AG04449 (cell line): ENCODE measurements at regions not wholly inside any gene's neighbourhood (a gene's known extent, or its start where the extent isn't known, plus 50 kb on each side); places are given as distances from the start of the nearest gene placed in this dataset.
"Not testable (repeated sequence)": the region's sequence is repeated elsewhere in the genome, so short reads cannot be mapped to it uniquely, and the experiment has no call there.

ENCODE experiments used
- CTCF ChIA-PET: fragments of 350-600 bp; formaldehyde crosslinking; extraction: SDS; loops from one replicate; lab custom pipeline; 2021; ENCODE audit warnings: antibody characterized with exemption; lab: Yijun Ruan, JAX
- POLR2A ChIA-PET: fragments of 400-600, 350-600 bp; formaldehyde crosslinking; extraction: SDS; loops from one replicate; lab custom pipeline; 2020; ENCODE audit warnings: antibody characterized with exemption, inconsistent platforms; lab: Yijun Ruan, JAX
- DNase-seq: peaks from one replicate; pipeline ENCODE4 v3.0.0-alpha.2; 2010; ENCODE audit warnings: low read depth, low spot score
- H3K4me3 ChIP-seq: 2 replicates; pipeline ENCODE4 v1.5.1; 2011; ENCODE audit warnings: low read depth, mild to moderate bottlenecking, control low read depth, low read length
- TF ChIP-seq, protein P1 (sequence below): IDR thresholded peaks from one replicate; pipeline ENCODE4 v1.5.1; 2011; ENCODE audit warnings: mild to moderate bottlenecking, moderate library complexity, low read length, control low read depth, inconsistent platforms; ENCODE audit not compliant: insufficient read depth; ENCODE audit errors: missing control alignments

DNA sequence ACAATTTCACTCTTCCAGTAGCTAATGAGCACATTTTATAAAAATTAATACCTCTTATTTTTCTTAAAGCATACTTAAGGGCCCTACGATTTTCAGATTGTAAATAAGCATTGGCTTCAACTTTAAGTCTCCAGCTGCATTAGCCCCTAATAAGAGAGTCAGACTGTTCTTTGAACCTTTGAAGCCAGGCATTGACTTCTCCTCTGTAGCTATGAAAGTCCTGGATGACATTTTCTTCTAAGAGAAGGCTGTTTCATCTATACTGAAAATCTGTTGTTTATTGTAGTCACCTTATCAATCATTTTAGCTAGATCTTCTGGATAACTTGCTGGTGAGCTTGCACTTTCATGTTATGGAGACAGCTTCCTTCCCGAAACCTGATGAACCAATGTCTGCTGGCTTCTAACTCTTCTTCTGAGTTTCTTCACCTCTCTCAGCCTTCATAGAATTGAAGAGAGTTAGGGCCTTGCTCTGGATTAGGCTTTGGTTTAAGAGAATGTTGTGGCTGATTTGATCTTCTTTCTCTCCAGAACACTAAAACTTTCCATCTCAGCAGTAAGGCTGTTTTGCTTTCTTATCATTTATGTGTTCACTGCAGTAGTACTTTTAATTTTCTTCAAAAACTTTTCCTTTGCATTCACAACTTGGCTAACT, 377.1 kb upstream of the RGS6 start:
- no peak overlapping the region for H3K4me3 ChIP-seq
- DNase-seq = no peak
- TF ChIP-seq, protein P1, sequence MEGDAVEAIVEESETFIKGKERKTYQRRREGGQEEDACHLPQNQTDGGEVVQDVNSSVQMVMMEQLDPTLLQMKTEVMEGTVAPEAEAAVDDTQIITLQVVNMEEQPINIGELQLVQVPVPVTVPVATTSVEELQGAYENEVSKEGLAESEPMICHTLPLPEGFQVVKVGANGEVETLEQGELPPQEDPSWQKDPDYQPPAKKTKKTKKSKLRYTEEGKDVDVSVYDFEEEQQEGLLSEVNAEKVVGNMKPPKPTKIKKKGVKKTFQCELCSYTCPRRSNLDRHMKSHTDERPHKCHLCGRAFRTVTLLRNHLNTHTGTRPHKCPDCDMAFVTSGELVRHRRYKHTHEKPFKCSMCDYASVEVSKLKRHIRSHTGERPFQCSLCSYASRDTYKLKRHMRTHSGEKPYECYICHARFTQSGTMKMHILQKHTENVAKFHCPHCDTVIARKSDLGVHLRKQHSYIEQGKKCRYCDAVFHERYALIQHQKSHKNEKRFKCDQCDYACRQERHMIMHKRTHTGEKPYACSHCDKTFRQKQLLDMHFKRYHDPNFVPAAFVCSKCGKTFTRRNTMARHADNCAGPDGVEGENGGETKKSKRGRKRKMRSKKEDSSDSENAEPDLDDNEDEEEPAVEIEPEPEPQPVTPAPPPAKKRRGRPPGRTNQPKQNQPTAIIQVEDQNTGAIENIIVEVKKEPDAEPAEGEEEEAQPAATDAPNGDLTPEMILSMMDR = no peak
- ChIA-PET CTCF (interaction anchor here (1.2 to 1.7 kb wide), 2 partner anchors 14 to 15 kb away, joined by 3 read pairs; no protein-coding TSS in a partner anchor), POLR2A (no interaction called here)

DNA sequence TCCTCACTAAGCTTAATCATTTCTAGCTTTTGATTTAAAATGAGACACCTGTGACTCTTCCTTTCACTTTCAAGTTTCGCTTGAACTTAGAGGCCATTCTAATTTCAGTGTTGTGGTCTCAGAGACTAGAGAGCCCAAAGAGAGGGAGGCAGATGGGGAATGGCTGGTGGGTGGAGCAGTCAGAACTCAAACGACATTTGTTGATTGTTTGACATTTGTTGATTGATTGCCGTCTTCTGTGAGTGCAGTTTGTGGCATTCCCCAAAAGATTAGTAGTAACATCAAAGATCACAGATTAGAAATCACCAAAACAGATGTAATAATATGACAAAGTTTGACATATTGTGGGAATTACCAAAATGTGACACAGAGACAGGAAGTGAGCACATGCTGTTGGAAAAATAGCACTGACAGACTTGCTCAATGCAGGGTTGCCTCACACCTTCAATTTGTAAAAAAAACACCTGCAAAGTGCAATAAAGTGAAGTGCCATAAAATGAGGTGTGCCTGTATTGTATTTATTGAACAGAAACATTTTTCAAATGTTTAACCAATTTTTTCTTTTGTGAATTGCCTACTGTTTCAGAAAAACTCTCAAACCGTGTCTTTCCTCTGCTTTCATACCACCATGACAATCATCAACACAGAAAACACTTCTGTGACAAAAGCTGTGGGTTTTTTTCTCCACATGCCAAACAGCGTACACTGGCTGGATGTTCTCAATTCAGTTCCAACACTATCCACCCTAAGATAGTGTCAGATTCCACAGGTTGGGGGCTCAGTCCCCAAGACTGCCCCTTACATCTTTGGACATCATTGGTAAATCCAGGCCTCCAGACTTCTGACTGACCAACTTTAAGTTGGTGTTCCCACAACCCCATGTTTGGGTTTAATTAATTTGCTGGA, 376.3 kb upstream of the RGS6 start:
- TF ChIP-seq, protein P1 = no peak
- ChIA-PET POLR2A (no interaction called here), CTCF (interaction anchor here (1.7 kb wide), 1 partner anchor 14 kb away, joined by 3 read pairs; no protein-coding TSS in a partner anchor)
- H3K4me3 ChIP-seq = no peak overlapping the region
- DNase-seq = no peak

DNA sequence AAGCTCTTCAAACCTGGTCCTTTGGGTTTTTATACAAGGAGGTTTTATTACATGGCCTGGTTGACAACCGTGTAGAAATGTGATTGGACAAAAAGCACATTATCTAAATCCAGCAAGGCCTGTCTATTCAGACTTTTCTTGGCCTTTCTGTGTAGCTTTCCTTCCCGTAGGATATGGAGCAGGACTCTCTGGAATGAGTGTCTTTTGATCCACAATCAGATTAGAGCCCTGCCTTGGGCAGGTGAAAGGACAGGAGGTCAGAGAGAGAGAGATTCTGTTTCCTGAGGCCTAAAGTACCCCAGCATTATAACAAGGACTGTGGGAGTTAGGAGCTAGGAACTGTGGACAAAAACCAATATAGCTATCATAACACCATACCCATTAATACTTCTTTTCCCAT, 375.5 kb upstream of the RGS6 start:
- POLR2A ChIA-PET = no interaction called here
- H3K4me3 ChIP-seq = no peak overlapping the region
- TF ChIP-seq, protein P1 = no peak
- DNase-seq = no peak
- CTCF ChIA-PET = no interaction called here

DNA sequence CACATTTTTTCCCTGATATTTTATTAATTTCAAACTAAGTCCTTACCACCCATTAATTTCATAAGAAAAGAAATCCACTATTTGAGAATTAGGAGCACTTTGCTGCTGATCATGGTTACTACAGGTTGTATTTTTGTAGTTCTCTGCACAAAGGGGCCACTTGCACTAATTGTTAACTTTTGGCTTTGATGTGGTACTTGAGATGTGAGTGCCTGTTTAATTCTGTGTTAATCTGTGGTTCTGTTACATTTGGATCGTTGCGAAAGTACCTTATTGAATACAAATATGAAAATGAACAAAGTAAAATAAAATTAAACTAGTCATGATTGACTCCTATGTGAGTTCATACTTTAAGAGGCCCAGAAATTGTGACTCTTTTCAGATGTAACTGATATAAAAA, 374.9 kb upstream of the RGS6 start:
- TF ChIP-seq, protein P1 = no peak
- DNase-seq = no peak
- ChIA-PET CTCF (no interaction called here), POLR2A (no interaction called here)
- H3K4me3 ChIP-seq = no peak overlapping the region

DNA sequence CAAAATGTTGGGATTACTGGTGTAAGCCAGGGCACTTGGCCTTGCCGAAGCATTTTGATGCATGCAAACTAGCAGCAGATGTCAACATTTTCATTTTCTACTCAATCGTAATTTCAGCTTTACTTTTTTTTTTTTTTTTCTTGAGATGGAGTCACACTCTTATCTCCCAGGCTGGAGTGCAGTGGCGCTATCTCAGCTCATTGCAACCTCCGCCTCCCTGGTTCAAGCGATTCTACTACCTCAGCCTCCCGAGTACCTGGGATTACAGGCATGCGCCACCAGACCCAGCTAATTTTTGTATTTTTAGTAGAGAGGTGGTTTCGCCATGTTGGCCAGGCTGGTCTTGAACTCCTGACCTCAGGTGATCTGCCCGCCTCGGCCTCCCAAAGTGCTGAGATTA, 373.3 kb upstream of the RGS6 start:
- DNase-seq, H3K4me3 ChIP-seq, POLR2A ChIA-PET: not testable (repeated sequence)
- CTCF ChIA-PET = interaction anchor here (1.3 kb wide), 1 partner anchor 18 kb away, joined by 3 read pairs; no protein-coding TSS in a partner anchor

DNA sequence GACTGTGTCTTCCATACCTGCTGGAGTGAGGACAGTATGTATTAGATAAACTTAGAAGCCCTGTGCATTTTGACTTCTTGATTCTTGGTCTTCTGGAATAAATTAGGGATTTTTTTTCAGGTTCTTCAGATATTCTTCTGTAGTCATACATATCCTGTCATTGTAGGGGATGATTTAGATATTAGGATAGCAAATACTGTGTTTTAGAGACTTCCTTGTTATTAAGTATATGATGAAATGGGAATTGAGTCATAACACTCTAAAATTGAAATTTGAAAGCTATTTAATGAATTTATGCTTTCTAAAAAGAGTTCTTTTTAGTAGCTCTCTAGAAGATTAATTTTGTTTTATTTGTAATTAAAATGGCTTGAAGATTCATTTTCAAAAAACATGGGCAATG, 371.5 kb upstream of the RGS6 start:
- TF ChIP-seq, protein P1 = no peak

More for the DNA sequence above, 371.5 kb upstream of the RGS6 start:
- H3K4me3 ChIP-seq = no peak overlapping the region
- ChIA-PET POLR2A (no interaction called here), CTCF (interaction anchor here (1.0 kb wide), 1 partner anchor 15 kb away, joined by 3 read pairs; no protein-coding TSS in a partner anchor)
- no peak for DNase-seq
